ENCODE measurements at regions not wholly inside any gene's neighbourhood (a gene's known extent, or its start where the extent isn't known, plus 50 kb on each side); places are given as distances from the start of the nearest gene placed in this dataset.

DNA sequence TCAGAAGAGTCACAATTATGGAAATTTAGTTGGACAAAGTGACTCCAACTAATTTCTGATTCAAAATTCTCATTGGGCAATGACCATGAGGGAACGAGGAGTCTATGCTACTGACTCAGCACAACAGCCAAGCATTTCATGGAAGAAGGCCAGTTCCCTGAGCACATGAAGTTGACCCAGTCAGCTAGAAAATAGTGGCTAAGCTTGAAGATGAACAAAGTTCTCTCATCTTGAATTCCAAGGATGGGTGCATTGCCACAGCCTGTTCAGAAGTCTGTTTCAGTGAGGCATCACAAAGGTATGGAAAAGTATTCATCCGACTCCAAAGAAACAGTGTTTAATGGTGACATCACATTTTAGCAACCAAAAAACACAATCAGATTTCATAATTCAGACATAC, 676.9 kb downstream of the HACE1 start (continued):
- TF ChIP-seq MTA3 (IDR thresholded peaks at IDR 0.05; ENCODE audit: borderline replicate concordance, low read length) (no peak), HDAC6 (IDR thresholded peaks at IDR 0.05; ENCODE audit: unreplicated experiment) (no peak), MYC (IDR thresholded peaks at IDR 0.05; ENCODE audit: insufficient read depth, insufficient read length, insufficient replicate concordance, low read length, severe bottlenecking) (no peak), RBBP5 (conservative IDR thresholded peaks at IDR 0.05) (no peak), NR2F1 (conservative IDR thresholded peaks at IDR 0.05) (no peak), HDGF (IDR thresholded peaks at IDR 0.05) (no peak)
- TF ChIP-seq, protein P1, sequence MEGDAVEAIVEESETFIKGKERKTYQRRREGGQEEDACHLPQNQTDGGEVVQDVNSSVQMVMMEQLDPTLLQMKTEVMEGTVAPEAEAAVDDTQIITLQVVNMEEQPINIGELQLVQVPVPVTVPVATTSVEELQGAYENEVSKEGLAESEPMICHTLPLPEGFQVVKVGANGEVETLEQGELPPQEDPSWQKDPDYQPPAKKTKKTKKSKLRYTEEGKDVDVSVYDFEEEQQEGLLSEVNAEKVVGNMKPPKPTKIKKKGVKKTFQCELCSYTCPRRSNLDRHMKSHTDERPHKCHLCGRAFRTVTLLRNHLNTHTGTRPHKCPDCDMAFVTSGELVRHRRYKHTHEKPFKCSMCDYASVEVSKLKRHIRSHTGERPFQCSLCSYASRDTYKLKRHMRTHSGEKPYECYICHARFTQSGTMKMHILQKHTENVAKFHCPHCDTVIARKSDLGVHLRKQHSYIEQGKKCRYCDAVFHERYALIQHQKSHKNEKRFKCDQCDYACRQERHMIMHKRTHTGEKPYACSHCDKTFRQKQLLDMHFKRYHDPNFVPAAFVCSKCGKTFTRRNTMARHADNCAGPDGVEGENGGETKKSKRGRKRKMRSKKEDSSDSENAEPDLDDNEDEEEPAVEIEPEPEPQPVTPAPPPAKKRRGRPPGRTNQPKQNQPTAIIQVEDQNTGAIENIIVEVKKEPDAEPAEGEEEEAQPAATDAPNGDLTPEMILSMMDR (IDR thresholded peaks at IDR 0.05 in 2 of 3, conservative IDR thresholded peaks at IDR 0.05 in 1 of 3; ENCODE audit: control insufficient read depth in 2 of 3, extremely low read depth in 1 of 3, insufficient read depth in 1 of 3, low read depth in 3 of 3, low read length in 3 of 3): no peak
- TF ChIP-seq, protein P2, sequence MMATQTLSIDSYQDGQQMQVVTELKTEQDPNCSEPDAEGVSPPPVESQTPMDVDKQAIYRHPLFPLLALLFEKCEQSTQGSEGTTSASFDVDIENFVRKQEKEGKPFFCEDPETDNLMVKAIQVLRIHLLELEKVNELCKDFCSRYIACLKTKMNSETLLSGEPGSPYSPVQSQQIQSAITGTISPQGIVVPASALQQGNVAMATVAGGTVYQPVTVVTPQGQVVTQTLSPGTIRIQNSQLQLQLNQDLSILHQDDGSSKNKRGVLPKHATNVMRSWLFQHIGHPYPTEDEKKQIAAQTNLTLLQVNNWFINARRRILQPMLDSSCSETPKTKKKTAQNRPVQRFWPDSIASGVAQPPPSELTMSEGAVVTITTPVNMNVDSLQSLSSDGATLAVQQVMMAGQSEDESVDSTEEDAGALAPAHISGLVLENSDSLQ (IDR thresholded peaks at IDR 0.05): no peak
- TF ChIP-seq, protein P3, sequence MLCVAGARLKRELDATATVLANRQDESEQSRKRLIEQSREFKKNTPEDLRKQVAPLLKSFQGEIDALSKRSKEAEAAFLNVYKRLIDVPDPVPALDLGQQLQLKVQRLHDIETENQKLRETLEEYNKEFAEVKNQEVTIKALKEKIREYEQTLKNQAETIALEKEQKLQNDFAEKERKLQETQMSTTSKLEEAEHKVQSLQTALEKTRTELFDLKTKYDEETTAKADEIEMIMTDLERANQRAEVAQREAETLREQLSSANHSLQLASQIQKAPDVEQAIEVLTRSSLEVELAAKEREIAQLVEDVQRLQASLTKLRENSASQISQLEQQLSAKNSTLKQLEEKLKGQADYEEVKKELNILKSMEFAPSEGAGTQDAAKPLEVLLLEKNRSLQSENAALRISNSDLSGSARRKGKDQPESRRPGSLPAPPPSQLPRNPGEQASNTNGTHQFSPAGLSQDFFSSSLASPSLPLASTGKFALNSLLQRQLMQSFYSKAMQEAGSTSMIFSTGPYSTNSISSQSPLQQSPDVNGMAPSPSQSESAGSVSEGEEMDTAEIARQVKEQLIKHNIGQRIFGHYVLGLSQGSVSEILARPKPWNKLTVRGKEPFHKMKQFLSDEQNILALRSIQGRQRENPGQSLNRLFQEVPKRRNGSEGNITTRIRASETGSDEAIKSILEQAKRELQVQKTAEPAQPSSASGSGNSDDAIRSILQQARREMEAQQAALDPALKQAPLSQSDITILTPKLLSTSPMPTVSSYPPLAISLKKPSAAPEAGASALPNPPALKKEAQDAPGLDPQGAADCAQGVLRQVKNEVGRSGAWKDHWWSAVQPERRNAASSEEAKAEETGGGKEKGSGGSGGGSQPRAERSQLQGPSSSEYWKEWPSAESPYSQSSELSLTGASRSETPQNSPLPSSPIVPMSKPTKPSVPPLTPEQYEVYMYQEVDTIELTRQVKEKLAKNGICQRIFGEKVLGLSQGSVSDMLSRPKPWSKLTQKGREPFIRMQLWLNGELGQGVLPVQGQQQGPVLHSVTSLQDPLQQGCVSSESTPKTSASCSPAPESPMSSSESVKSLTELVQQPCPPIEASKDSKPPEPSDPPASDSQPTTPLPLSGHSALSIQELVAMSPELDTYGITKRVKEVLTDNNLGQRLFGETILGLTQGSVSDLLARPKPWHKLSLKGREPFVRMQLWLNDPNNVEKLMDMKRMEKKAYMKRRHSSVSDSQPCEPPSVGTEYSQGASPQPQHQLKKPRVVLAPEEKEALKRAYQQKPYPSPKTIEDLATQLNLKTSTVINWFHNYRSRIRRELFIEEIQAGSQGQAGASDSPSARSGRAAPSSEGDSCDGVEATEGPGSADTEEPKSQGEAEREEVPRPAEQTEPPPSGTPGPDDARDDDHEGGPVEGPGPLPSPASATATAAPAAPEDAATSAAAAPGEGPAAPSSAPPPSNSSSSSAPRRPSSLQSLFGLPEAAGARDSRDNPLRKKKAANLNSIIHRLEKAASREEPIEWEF (IDR thresholded peaks at IDR 0.05; ENCODE audit: insufficient replicate concordance, low read depth, low read length): no peak
